CMK (cell line): ENCODE measurements at regions not wholly inside any gene's neighbourhood (a gene's known extent, or its start where the extent isn't known, plus 50 kb on each side); places are given as distances from the start of the nearest gene placed in this dataset.

Experiments used
- DNase-seq: peaks from one replicate; pipeline ENCODE4 v3.0.0-alpha.2; 2010; ENCODE audit warnings: low read depth

DNA sequence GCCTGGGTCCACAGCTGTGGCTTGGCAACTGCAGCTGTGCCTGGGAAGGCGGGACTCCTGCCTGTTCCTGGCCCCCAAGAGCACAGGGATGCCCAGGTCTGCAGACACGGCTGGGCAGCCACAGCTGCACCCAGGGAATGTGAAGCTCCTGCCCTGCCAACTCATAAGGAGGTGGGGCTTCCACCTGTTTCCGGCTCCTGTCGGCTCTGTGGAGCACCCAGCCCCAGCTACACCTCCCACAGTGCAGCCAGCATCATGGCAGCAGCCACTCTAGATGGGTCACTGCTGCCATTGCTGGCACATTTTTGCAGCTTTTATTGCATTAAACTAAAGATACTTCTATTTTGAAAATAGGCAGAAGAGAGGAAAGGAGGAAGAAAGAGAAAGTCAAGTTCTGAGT is 207.9 kb downstream of the SAMD5 start:
- no peak for DNase-seq

- no peak for DNase-seq
These were observed 209.5 kb downstream of the SAMD5 start for GRCh38 chr6:147717991-147718390.

GRCh38 chr6:147722158-147722557 is 213.7 kb downstream of the SAMD5 start:
- DNase-seq, result no peak

GRCh38 chr6:147724454-147724853 is 216.0 kb downstream of the SAMD5 start:
- no peak for DNase-seq

DNA sequence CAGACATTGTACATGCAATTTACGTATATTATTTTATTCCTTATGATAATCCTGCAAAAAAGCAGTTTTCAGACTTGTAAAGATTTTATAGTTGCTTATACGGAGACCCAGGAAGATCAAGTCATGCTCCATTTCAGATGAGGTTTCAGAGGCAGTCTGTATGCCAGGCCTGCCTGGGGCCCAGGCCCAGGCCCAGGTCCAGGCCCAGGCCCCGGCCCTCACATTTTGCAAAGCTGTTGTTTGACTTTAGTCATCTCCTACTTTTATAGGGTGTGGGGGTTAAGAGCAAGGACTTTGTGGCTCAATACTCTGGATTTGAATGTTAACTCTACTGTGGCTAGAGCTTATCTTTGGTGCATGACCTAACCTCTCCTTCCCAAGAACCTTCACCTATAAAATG is 217.9 kb downstream of the SAMD5 start:
- DNase-seq, result no peak

DNA sequence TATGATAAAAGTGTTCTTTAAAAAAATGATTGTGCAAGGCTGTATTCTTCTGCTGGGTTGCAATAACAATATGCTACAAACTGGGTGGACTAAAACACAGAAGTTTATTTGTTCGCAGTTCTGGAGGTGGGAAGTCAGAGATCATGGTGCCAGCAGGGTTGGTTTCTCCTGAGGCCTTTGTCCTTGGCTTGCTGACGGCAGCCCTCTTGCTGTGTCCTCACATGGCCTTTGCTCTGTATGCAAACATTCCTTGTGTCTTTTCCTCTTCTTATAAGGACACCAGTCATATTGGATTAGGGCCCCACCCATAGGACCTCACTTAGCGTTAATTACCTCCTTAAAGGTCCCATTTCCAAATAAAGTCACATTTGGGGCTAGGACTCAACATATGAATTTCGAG is 220.4 kb downstream of the SAMD5 start:
- DNase-seq, result no peak

GRCh38 chr6:147733686-147734085 is 225.2 kb downstream of the SAMD5 start:
- no peak for DNase-seq

DNA sequence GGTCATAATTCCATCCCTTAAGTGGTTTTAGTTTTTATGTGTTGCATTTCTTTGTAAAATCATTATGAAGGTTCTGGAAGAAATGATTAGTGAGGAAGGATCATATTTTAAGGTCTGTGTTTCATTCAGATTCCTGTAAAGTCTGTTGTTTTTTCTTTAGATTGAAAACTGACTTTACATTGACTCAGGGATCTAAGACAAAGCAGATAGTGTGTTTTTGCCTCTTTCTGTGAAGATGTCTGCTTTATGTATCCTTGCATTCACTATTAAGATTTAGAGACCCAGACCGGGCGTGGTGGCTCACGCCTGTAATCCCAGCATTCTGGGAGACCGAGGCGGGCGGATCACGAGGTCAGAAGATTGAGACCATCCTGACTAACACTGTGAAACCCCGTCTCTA is 225.7 kb downstream of the SAMD5 start:
- DNase-seq, result no peak

DNA sequence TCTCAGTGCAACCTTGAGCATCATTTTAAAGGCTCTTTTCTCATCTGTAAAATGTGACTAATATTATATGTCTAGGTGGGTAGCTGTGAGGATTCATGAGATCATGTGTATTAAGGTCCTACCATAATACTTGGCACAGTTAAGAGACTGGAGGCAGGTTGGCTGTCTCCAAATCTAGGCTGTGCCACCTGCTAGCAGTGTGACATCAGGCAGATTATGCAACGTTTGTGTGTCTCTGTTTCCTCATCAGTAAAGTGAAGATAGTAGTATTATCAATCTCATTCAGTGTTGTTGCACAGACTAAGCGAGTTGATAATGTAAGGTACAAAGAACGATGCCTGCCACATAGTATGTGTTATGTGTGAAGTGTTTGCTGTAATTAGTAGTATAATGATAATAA is 227.4 kb downstream of the SAMD5 start:
- DNase-seq, result no peak

DNA sequence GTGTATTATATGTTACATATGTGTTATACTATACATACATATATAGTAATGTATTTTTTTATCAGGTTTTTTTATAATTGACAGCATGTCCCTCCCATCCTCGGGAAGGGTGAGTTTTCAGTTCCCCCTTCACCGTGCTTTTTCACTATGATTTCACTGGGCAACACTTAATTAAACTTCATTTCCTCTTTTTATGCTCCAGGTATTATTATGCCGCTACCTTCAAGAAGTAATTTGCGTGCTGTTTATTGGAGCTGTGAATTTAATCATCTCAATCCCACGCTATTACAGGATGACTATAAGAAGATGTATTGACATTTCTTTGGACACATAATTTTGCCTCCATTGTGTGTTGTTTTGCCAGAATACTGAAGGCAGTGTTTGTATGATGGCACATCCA is 228.6 kb downstream of the SAMD5 start:
- no peak for DNase-seq

DNA sequence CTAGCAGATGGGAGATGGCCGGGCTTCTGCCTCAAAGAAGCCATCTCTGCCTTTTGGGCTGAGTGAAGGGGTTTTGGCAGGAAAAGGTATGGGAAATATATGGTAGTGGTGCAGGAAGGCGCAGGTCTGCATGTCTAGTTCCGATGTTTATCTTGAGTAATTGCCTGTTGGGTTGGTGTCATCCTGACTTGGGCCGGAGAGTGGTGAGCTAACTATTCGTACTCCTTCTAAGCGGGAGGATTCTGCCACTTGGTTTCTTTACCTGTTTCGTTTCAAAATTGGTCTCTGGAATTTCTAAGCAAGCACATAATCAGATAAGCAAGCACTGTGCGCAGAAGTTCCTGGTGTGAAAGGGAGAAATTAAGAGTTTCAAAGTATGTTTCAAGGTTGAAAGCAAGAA is 229.6 kb downstream of the SAMD5 start:
- DNase-seq, result no peak

DNA sequence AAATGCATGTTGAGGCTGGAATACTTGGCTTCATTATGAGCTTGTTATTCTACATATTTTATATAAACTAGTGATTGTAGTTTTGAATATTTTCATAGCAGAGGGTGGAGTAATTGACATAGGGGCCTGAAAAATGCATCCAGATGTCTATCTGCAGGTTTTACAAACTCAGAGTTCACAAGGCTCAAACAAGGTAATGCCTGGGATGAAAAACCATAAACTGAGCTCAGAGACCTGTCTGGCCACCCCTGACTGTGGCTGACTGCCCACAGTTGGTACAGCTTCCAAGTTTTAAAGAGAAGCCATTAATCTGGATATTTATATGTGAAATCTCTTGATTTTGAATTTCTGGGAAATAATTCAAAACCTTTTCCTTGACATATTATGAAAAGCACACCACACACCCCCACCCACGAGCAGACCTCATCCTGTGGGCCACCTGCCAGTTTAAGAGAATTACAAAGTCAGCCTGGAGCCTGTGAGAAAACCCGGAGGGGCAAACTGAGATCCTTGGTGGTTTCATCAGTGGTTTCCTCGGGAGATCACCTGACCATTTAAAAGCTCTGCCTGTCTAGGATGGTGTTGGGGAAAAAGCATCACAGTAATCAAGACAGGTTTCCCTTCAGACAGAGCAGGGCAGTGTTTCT is 230.1 kb downstream of the SAMD5 start:
- DNase-seq, result no peak

- no peak for DNase-seq
These were observed 231.8 kb downstream of the SAMD5 start for GRCh38 chr6:147740326-147740725.

DNA sequence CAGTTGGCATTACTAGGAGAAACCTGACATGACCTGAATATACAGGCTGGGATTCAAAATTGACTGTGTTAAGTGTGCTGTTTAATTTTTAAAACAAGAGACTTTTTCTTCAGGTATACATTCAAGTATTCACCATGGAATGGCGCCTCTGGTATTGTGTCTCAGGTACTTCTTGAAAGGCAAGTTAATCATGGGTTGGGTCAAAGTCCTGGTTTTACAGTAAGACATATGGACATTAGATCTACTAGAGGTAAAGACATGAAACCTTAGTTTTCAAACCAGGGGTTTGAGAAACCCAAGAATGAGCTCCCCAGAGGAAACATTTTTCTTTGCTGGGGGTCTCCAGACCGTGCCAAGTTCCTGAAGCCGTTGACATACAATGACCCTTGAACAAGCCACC is 232.4 kb downstream of the SAMD5 start:
- no peak for DNase-seq

GRCh38 chr6:147741389-147741788 is 232.9 kb downstream of the SAMD5 start:
- no peak for DNase-seq

DNA sequence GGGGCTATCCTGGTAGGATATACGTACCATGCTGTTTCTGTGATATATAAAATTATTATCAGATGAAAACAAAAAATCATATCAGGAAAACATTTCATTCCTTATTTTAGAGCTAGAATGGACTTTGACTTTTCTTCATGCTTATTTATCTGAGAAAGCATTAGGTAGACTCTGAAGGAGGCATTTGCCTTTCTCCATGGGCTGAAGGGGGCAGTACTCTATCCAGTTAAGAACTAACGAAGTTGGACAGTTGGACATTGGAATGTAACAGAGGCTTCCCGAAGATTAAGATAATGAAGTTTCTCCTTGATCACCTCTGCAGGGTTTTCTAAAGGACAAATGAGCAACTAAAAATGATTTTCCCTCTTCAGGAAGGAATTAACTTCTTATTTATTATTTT is 233.9 kb downstream of the SAMD5 start:
- DNase-seq, result no peak

DNA sequence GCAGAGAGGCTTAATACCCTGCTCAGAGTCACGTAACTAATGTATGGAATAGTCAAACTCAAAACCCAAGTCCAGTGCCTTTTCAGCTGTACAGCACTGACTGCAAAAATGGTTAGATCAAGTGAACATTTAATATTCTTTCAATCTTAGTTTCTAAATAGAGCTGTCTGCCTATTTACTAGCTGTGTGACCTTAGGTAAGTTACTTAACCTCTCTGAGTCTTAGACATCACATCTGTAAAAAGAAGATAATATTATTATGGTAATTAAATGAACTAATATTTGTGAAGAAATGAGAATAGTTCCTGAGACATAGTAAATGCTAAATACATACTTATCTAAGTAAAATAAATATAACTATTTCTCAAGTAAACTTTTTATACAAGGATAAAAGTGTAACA is 235.5 kb downstream of the SAMD5 start:
- no peak for DNase-seq

DNA sequence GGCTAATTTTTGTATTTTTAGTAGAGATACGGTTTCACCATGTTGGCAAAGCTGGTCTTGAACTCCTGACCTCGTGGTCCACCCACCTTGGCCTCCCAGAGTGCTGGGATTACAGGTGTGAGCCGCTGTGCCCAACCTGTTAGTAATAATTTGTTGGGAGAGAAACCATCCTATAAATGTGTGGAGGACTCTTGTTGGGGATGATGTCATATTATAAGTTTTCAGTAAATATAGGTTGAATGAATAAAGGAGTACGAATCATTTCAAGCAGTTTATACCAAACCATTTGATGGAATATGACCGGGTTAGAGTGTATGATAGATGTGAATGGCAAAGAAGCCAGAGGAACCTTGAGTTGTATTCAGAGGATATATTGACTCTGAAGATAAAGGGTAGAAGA is 240.8 kb downstream of the SAMD5 start:
- DNase-seq, result no peak

- DNase-seq, result no peak
These were observed 241.9 kb downstream of the SAMD5 start for GRCh38 chr6:147750413-147750812.

DNA sequence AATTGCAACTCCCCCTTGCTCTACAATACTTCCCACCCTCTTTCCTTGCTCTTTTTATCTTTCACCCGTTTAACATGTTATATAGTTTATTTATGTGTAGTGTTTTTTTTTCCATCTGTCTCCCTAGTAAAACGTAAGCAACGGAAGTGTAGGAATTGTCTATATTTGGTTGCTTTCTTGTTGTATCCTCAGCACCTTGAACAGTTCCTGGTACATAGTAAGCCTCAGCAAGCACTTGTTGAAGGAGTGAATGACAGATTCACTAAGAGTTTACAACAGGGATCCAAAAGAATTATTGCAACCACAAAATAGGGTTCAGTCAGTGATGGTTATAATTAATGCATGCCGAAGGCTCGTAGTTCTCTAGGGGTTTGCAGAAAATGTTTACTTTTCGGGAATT is 242.7 kb downstream of the SAMD5 start:
- no peak for DNase-seq

DNA sequence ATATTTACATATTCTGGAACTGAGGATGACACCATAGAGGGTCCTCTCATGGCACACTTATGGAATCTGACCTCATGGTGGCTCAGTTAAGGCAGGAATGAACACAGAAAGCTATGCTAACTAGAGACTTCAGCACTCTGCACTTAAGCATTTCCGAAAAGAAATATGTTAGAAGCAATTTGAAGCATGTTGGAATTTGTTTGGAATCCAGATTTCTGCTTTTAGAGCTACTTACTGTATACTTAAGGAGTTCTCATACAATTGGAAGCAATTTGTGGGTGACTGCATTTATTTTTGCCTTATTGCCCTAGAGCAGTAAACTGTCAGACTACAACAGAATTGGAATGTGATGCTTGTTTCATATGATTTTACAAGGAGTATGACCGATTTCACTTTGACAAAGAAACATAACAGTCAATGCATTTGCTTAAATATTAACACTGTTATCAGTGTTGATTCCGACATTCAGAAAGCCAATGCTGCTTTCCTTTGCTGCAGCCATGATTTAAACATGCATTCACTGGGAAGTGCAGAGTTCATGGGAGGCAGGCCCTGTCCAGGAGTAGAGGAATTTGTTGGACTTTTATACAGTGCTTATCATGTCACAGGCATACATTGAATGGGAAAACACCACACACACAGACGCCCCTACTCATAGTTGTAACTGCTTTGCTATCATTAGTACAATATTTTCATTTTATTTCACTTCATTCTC is 244.4 kb downstream of the SAMD5 start:
- DNase-seq, result no peak

GRCh38 chr6:147755999-147756398 is 247.5 kb downstream of the SAMD5 start:
- no peak for DNase-seq

- no peak for DNase-seq
These were observed 248.4 kb downstream of the SAMD5 start for GRCh38 chr6:147756891-147757290.

GRCh38 chr6:147757291-147757690 is 248.8 kb downstream of the SAMD5 start:
- DNase-seq, result no peak
